GM12878 (cell line): ENCODE measurements at regions not wholly inside any gene's neighbourhood (a gene's known extent, or its start where the extent isn't known, plus 50 kb on each side); places are given as distances from the start of the nearest gene placed in this dataset.

Experiments used
- ATAC-seq: fragments of 200-7000 bp; cut with Tn5 transposase; 3 replicates; pipeline ENCODE4 v1.9.1; 2020; ENCODE audit warnings: mild to moderate bottlenecking, moderate library complexity
- BruUV-seq: library from RNA; stranded (reverse); fragments of 400-500 nt; replicated peaks from 2 replicates; lab custom pipeline; 2021; lab: Mats Ljungman, UMichigan
- CTCF ChIA-PET: fragments of 300-600 bp; sonication (Branson Sonifier 250); formaldehyde crosslinking; extraction: SDS; loops from one replicate; lab custom pipeline; 2021; ENCODE audit warnings: inconsistent platforms; lab: Yijun Ruan, JAX
- POLR2A ChIA-PET: fragments of 350-600 bp; formaldehyde crosslinking; extraction: SDS; loops from one replicate; lab custom pipeline; 2021; ENCODE audit warnings: inconsistent platforms; lab: Charles Lee
- RAD21 ChIA-PET: fragments of 300-600 bp; sonication (Branson Sonifier 250); formaldehyde crosslinking; loops from one replicate; lab custom pipeline; 2023; ENCODE audit warnings: antibody characterized with exemption; ENCODE audit not compliant: unreplicated experiment; lab: Charles Lee
- SMC1A ChIA-PET: fragments of 300-600 bp; sonication (Branson Sonifier 250); formaldehyde crosslinking; loops from one replicate; lab custom pipeline; 2023; ENCODE audit not compliant: unreplicated experiment, uncharacterized antibody; lab: Charles Lee
- DNase-seq: peaks from one replicate; pipeline ENCODE4 v3.0.0-alpha.2; 2011; ENCODE audit warnings: low read depth, low spot score
- FAIRE-seq: peaks from 3 replicates; lab custom pipeline; 2011; peaks lifted over from hg19 to GRCh38; lab: Jason Lieb, UNC
- H2AFZ ChIP-seq: 2 replicates; pipeline ENCODE4 v1.6.0; 2011; ENCODE audit warnings: low read depth, low read length, control low read depth; ENCODE audit not compliant: control insufficient read depth
- H3K27ac ChIP-seq: 2 replicates; pipeline ENCODE4 v1.5.1; 2011; ENCODE audit warnings: control low read depth; ENCODE audit not compliant: control insufficient read depth, insufficient read depth
- H3K27me3 ChIP-seq, 2 experiments: replicated peaks in 1 of 2; 2 replicates each; pipeline versions ENCODE4 v1.6.0 to v1.6.1; 2011; ENCODE audit warnings: low read length in 1 of 2; ENCODE audit not compliant: control insufficient read depth in 2 of 2, insufficient read depth in 2 of 2
- H3K36me3 ChIP-seq, 2 experiments: 2 replicates each; pipeline ENCODE4 v1.5.1; 2011; ENCODE audit warnings: low read length in 1 of 2; ENCODE audit not compliant: control insufficient read depth in 2 of 2, insufficient read depth in 2 of 2
- H3K4me1 ChIP-seq: 2 replicates; pipeline ENCODE4 v1.6.1; 2011; ENCODE audit warnings: mild to moderate bottlenecking, low read length, moderate library complexity, mixed read lengths; ENCODE audit not compliant: control insufficient read depth, insufficient read depth
- H3K4me2 ChIP-seq: 2 replicates; pipeline ENCODE4 v1.6.0; 2011; ENCODE audit warnings: control low read depth; ENCODE audit not compliant: control insufficient read depth, insufficient read depth
- H3K4me3 ChIP-seq: fragments of 200-600 bp; sonication (generic); 2 replicates; pipeline ENCODE4 v1.5.1; 2016
- H3K79me2 ChIP-seq: 2 replicates; pipeline ENCODE4 v1.6.0; 2011; ENCODE audit warnings: low read length; ENCODE audit not compliant: control insufficient read depth, insufficient read depth
- H3K9ac ChIP-seq: 2 replicates; pipeline ENCODE4 v1.8.0; 2011; ENCODE audit warnings: low read length, control low read depth, mixed read lengths; ENCODE audit not compliant: control insufficient read depth, insufficient read depth
- H3K9me3 ChIP-seq: replicated peaks from 3 replicates; pipeline ENCODE4 v1.5.1; 2011; ENCODE audit warnings: mild to moderate bottlenecking, low read length; ENCODE audit not compliant: control insufficient read depth, insufficient read depth
- H4K20me1 ChIP-seq: 2 replicates; pipeline ENCODE4 v1.6.0; 2011; ENCODE audit not compliant: control insufficient read depth, insufficient read depth
- BHLHE40 ChIP-seq, 2 experiments: fragments of 450-650 bp in 1 of 2; IDR thresholded peaks; 2 replicates each; pipeline ENCODE4 v1.6.1; 2011 to 2017; ENCODE audit warnings: low read depth in 2 of 2, borderline replicate concordance in 1 of 2, improper control_type of control experiment in 1 of 2, low read length in 1 of 2, mild to moderate bottlenecking in 1 of 2
- CBX3 ChIP-seq: fragments of 200-600 bp; sonication (generic); IDR thresholded peaks from 2 replicates; pipeline ENCODE4 v1.6.1; 2016; ENCODE audit warnings: low read depth, borderline replicate concordance
- IRF3 ChIP-seq: fragments of 450-650 bp; IDR thresholded peaks from 2 replicates; pipeline ENCODE4 v1.6.1; 2014; ENCODE audit warnings: mild to moderate bottlenecking
- JUNB ChIP-seq: IDR thresholded peaks from 2 replicates; pipeline ENCODE4 v1.6.1; 2016; ENCODE audit warnings: antibody characterized with exemption, mild to moderate bottlenecking
- MEF2B ChIP-seq: fragments of 450-650 bp; IDR thresholded peaks from 2 replicates; pipeline ENCODE4 v1.6.1; 2018; ENCODE audit warnings: mild to moderate bottlenecking, moderate library complexity; ENCODE audit not compliant: partially characterized antibody, poor library complexity, severe bottlenecking
- NR2C1 ChIP-seq: fragments of 450-650 bp; IDR thresholded peaks from 2 replicates; pipeline ENCODE4 v1.6.1; 2017; ENCODE audit warnings: antibody characterized with exemption, mild to moderate bottlenecking, moderate library complexity
- NR2F1 ChIP-seq: fragments of 450-650 bp; conservative IDR thresholded peaks from 2 replicates; pipeline ENCODE4 v1.6.1; 2017; ENCODE audit warnings: mild to moderate bottlenecking
- SIX5 ChIP-seq: IDR thresholded peaks from 2 replicates; pipeline ENCODE4 v1.6.1; 2011; ENCODE audit warnings: mild to moderate bottlenecking, low read depth, low read length, moderate library complexity; ENCODE audit not compliant: severe bottlenecking
- SMC3 ChIP-seq: IDR thresholded peaks from 2 replicates; pipeline ENCODE4 v1.6.1; 2011; ENCODE audit warnings: low read length, improper control_type of control experiment, borderline replicate concordance
- SPI1 ChIP-seq: IDR thresholded peaks from 2 replicates; pipeline ENCODE4 v1.6.1; 2011; ENCODE audit warnings: low read depth, mild to moderate bottlenecking, low read length, moderate library complexity, borderline replicate concordance; ENCODE audit not compliant: insufficient read depth
- STAT1 ChIP-seq: fragments of 450-650 bp; conservative IDR thresholded peaks from 2 replicates; pipeline ENCODE4 v1.6.1; 2014; ENCODE audit warnings: antibody characterized with exemption, mild to moderate bottlenecking
- ZZZ3 ChIP-seq: IDR thresholded peaks from 2 replicates; pipeline ENCODE4 v1.6.1; 2011; ENCODE audit warnings: low read depth; ENCODE audit not compliant: control insufficient read depth, insufficient read length
- WGBS: methylation state at CpG from one replicate; pipeline ENCODE4 v1.1.6; 2016; ENCODE audit warnings: low lambda C conversion rate; ENCODE audit not compliant: insufficient replicate concordance, insufficient coverage; ENCODE audit errors: missing lambda C conversion rate; 5-methylcytosine and 5-hydroxymethylcytosine counted together
- in situ Hi-C: fragments of 300-500 bp; cut with MboI; formaldehyde crosslinking; loops from 9 replicates; pipeline ENCODE4 v1.14.3; 2018; ENCODE audit warnings: mixed read lengths
- intact Hi-C: fragments of 100-400 bp; cut with micrococcal nuclease; formaldehyde crosslinking; loops from one replicate; pipeline ENCODE4 v1.14.2; 2022; ENCODE audit not compliant: unreplicated experiment
- TF ChIP-seq, protein P1 (sequence below): fragments of 150-350 bp; IDR thresholded peaks from 2 replicates; pipeline ENCODE4 v1.6.1; 2014; ENCODE audit warnings: mild to moderate bottlenecking, low read depth, low read length
- TF ChIP-seq, protein P2 (sequence below): IDR thresholded peaks from 2 replicates; pipeline ENCODE4 v1.6.1; 2012; ENCODE audit warnings: low read depth, low read length, improper control_type of control experiment
- TF ChIP-seq, protein P3 (sequence below): fragments of 450-650 bp; formaldehyde crosslinking; IDR thresholded peaks from 2 replicates; pipeline ENCODE4 v1.4.0; 2022; ENCODE audit warnings: mild to moderate bottlenecking, moderate library complexity

DNA sequence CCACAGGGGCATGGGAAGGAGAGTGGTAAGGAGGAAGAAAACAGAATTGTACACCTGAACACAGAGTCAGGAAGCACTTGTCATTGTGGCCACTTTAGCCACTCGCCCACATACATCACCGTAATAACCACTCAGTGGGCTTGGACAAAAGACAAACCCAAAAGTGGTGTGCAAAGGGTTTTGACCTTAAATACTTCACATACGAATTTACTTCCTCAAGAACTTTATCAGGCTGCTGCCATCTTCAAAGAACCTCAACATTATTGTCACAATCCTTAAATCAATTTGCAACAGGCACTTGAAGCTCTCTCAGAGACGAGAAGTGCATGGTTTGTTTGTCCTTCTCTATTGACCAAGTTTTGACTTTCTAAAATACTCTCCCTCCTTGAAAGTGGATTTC, 187.3 kb upstream of the EGLN3 start:
- no peaks in the 10 kb centered on the region for H3K79me2 ChIP-seq
- 0% methylated on average over 4 of the region's 4 CpGs for WGBS
- no peaks in the 10 kb centered on the region for H3K27me3 ChIP-seq
- no peaks in the 10 kb centered on the region for H3K36me3 ChIP-seq
- no TSS peak for BruUV-seq
- CTCF ChIA-PET, result no interaction called here
- H3K4me1 ChIP-seq, result no peaks in the 10 kb centered on the region
- RAD21 ChIA-PET, result interaction anchor here (1.1 kb wide), 1 partner anchor 84 kb away, joined by 3 read pairs; no protein-coding TSS in a partner anchor
- no peak overlapping the region for H3K4me3 ChIP-seq
- no peaks in the 10 kb centered on the region for H4K20me1 ChIP-seq
- DNase-seq (no peak), ATAC-seq (no peak), FAIRE-seq (no peak)
- H3K27ac ChIP-seq, result no peak overlapping the region
- no peak overlapping the region for H3K9ac ChIP-seq
- no peak overlapping the region for H2AFZ ChIP-seq
- no peak overlapping the region for H3K4me2 ChIP-seq
- H3K9me3 ChIP-seq, result no peaks in the 10 kb centered on the region
- intact Hi-C loops, result no loop called here
- SMC1A ChIA-PET, result interaction anchor here (0.6 to 1.5 kb wide), 3 partner anchors 40 to 118 kb away, joined by 3 to 6 read pairs (median 3); no protein-coding TSS in a partner anchor
- no peak for TF ChIP-seq NR2C1
- no peak for TF ChIP-seq SPI1
- no peak for TF ChIP-seq STAT1
- no peak for TF ChIP-seq NR2F1
- TF ChIP-seq, protein P1, sequence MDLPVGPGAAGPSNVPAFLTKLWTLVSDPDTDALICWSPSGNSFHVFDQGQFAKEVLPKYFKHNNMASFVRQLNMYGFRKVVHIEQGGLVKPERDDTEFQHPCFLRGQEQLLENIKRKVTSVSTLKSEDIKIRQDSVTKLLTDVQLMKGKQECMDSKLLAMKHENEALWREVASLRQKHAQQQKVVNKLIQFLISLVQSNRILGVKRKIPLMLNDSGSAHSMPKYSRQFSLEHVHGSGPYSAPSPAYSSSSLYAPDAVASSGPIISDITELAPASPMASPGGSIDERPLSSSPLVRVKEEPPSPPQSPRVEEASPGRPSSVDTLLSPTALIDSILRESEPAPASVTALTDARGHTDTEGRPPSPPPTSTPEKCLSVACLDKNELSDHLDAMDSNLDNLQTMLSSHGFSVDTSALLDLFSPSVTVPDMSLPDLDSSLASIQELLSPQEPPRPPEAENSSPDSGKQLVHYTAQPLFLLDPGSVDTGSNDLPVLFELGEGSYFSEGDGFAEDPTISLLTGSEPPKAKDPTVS, result no peak
- TF ChIP-seq SMC3, result no peak
- no peak for TF ChIP-seq SIX5
- TF ChIP-seq, protein P2, sequence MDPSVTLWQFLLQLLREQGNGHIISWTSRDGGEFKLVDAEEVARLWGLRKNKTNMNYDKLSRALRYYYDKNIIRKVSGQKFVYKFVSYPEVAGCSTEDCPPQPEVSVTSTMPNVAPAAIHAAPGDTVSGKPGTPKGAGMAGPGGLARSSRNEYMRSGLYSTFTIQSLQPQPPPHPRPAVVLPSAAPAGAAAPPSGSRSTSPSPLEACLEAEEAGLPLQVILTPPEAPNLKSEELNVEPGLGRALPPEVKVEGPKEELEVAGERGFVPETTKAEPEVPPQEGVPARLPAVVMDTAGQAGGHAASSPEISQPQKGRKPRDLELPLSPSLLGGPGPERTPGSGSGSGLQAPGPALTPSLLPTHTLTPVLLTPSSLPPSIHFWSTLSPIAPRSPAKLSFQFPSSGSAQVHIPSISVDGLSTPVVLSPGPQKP, result no peak
- no peak for TF ChIP-seq IRF3
- no peak for TF ChIP-seq CBX3
- no peak for TF ChIP-seq JUNB
- TF ChIP-seq ZZZ3, result no peak
- TF ChIP-seq, protein P3, sequence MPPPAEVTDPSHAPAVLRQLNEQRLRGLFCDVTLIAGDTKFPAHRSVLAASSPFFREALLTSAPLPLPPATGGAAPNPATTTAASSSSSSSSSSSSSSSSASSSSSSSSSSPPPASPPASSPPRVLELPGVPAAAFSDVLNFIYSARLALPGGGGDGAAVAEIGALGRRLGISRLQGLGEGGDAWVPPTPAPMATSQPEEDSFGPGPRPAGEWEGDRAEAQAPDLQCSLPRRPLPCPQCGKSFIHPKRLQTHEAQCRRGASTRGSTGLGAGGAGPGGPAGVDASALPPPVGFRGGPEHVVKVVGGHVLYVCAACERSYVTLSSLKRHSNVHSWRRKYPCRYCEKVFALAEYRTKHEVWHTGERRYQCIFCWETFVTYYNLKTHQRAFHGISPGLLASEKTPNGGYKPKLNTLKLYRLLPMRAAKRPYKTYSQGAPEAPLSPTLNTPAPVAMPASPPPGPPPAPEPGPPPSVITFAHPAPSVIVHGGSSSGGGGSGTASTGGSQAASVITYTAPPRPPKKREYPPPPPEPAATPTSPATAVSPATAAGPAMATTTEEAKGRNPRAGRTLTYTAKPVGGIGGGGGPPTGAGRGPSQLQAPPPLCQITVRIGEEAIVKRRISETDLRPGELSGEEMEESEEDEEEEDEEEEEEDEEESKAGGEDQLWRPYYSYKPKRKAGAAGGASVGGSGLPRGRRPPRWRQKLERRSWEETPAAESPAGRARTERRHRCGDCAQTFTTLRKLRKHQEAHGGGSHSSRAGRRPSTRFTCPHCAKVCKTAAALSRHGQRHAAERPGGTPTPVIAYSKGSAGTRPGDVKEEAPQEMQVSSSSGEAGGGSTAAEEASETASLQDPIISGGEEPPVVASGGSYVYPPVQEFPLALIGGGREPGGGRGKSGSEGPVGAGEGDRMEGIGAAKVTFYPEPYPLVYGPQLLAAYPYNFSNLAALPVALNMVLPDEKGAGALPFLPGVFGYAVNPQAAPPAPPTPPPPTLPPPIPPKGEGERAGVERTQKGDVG (CRISPR knock-in tag), result no peak
- TF ChIP-seq BHLHE40 (IDR thresholded peaks at IDR 0.05; ENCODE audit: borderline replicate concordance in 1 of 2, low read depth in 2 of 2, low read length in 1 of 2), result no peak
- TF ChIP-seq MEF2B, result no peak
- POLR2A ChIA-PET, result no interaction called here
- in situ Hi-C loops, result no loop called here
